ENCODE measurements at regions not wholly inside any gene's neighbourhood (a gene's known extent, or its start where the extent isn't known, plus 50 kb on each side); places are given as distances from the start of the nearest gene placed in this dataset.
A peak's percentile ranks its signal among the peaks of the same experiment; 100 is the strongest.

DNA sequence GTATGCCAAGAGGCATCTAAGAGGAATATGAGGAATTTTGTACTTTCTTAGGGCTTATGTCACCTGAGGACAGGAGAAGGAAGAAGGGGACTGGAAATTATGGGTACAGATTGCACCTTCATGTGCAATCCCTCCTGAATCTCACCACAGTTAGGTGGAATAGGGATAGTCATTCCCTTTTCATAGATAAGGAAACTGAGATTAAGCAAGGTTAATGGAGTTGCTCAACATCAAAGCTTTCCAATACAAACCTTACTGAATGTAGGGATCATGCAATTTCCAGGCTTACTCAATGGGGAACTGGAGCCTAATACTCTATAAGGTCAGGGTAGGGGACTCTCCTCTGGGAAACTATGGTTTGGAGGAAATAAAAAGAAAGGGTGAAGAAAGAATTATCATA, 133.0 kb downstream of the C11orf87 start:
- no peak for DNase-seq

DNA sequence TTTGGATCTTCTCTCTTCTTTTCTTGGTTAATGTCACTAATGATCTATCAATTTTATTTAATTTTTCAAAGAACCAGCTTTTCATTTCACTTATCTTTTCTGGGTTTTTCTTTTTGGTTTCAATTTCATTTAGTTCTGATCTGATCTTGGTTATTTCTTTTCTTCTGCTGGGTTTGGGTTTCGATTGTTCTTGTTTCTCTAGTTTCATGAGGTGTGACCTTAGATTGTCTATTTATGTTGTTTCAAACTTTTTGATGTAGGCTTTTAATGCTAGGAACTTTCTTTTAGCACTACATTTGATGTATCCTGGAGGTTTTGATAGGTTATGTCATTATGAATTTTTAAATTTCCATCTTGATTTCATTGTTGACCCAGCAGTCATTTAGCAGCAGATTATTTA, 142.3 kb downstream of the C11orf87 start:
- DNase-seq: no peak

DNA sequence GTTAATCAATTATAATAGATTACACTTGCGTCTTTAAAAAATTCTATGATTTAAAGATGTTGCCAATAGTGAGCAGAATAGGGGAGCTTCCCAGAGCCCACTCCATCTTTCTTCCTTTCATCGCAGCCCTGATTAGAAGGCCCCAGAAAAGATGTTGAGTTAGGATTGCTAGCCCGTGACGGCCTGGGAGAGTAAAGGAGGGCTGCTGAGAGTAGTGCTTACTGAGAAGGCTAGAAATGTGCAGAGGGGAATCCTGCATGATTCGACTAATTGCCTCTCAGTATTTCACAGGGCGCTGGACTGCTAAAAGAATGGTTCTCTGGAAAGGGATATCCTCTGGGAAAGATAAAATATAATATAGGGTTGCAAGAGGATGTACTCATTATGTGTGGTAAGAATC, 160.5 kb downstream of the C11orf87 start:
- no peak for DNase-seq

DNA sequence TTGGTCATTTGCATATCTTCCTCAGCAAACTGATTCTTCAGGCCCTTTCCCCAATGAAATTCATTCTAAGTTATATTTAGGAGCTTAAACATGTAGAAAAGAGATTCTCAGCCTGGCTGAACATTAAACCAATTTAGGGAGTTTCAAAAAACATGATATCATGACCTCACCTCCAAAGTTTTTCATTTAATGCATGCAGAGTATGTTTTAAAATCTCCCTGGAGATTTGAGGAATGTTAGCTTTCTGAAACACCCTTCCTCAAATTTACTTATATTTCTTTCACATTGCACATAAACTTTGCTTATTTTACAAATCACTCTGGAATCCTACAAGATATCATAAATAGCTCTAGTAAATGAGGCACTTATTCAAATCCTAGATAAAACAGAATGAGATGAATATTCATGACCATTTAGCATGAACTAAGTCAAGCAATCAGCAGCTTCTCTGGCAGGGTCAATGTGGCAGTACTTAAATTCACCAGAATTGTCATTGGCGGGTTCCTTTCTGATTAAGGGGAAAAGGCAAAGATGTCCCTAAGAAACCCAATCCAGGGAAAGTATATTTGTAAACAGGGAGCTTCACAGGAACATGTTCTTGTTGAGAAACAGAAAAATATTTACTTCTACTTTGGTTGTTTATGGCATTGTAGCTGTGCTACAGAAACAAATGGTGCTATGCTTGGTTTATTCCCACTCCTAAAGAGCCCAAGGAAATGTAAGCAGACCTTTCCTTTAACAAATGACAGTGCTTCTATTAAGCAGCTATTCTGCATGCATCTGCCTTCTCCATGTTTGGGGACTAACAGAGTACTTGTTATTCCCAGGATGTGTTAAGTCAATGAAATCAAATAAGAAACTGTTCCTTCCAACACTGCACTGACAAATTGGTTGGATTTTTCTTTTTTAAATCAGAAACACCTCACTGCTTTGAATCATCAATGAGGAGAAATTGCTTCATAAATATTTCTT, 162.3 kb downstream of the C11orf87 start:
- no peak for DNase-seq

DNA sequence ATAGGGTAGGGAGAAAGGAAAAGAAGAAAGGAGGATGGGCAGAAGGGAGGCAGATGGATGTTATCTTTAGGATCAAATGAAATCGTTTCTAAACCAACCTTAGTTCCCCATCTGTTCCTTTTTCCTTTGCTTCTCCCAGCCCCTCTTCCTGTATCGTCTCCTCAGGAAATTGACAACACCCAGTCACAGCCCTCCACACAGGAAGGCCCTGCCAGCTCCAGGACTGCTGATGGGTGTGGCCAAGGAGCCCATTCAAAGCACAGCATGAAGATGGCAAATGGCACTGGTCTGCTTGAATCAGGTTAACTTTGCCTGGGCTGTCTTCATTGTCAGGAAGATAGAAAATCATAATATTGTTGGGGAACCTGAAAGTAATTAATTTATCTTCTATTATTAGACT, 164.8 kb downstream of the C11orf87 start:
- DNase-seq: no peak

DNA sequence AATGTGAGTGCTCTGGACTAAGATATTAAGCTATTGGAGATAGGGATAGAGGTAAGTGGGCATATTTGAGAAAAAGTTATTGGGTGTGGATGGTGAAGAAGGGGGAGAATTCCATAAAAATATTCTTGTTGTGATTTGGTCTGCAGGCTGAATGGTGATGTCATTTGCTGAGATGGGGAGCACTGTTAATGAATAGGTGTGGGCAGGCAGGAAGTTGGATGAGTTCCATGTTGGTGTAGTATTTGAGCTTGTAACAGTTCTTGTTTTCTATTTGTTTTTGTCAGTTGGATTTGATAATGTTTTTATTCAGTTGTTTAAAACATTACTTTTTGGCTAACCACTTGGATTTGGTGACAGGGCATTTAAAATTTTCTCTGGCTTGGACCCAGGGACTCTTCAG, 168.8 kb downstream of the C11orf87 start:
- no peak for DNase-seq

DNA sequence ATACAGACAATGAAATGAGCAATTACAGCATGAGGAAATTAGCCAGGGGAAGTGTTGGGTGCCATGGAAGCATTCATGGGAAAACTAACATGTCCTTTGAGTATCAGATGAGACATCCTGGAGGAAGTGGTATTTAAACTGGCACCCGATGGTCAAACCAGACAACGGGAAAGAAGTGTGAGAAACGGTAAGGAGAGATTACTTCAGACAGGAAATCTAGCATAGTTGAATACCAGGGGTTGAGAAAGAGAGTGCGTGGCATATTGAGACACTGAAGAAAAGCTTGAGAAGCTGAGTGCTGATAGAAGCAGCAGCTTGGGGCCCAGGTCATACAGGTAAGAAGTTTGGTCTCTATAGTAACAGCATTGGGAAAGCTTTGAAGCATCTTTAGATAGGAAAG, 175.3 kb downstream of the C11orf87 start:
- no peak for DNase-seq

DNA sequence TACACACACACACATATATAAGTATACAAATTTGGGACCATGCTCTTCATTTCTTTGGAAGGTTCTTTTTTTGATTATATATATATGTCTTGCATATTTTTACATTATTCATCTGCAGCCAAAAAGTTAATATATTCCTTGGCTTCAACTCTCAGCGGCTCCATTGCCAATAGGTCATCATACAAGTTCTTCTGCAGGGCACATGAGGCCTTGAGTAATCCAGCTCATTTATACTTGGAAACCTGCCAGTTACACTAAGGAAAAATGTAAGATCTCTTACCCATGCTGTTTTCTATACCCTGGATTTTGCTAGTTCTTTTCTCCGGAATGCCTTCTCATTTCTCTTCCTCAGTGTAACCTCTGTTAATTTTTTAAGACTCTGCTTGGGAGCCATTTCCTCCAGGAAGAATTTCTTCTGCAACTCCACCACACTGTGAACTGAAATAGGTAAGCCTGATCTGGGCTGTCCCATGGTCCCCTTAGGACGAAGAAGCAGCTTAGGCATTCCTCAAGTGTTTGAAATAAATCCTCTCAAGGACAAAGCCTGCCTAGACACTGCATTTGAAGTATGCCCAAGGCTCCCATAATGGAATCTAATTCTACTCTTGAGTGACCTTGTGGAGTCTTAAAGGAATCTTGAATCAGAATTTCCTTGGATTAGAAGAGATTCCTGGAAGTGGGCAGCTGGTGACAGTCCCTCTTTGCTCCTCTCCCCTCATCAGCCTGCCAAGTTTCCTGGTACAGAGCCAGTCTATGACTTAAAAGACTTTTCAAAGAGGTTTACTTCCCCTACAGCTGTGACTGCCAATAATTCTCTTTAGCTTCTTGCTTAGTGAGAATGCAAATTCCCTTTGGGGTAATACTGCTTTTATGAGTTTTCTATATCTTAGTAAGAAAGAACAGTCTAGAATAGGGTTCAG, 182.8 kb downstream of the C11orf87 start:
- DNase-seq: no peak

DNA sequence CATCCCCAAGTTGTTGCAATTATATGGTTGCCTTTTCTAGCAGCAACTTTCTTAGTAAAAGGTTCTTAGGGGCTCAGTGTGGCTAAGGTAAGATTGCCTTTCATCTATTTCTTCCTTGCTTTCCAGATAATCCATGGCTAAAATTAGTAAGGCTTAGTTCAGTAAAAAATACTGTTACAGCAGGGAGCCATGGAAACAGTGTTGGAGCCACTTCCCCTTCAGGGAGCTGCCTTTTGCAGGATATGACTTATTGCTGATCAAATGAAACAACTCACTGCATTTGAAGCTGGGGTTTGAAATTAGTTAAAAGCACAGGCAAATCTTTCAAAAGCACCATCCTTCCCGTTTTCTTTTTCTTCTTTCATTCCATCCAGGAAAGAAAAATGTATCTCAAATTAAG, 184.3 kb downstream of the C11orf87 start:
- DNase-seq: no peak

DNA sequence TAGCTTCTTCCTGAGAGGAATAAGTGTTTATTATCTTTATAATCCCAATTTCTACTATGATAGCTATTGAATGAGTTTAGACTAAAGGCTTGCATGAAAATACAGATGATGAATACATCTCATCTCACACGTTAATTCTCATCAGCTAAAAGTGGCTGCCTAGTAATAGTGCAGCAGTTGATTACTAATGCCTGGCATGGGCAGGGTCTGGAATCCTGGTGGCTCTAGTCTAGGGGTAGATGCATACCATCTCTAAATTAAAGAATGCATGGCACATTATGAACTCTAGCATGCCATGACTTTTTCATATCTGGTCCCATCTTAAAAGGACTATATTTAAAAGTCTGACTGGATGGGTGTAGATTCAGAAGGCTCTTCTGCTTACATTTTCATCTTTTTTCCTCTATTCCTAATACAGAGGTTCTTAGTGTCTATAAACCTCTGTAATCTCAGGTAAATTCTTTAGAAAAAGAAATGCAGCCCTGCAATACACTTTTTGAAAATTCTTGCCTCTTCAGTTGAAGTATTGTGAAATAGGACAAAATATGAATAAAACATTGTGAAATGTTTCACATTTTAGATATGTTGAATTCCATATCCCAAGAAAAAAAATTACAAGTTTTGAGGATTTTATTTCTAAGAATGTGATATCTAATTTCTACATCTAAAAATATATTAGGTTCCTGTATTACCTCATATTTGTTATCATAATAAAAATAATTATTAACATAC, 187.6 kb downstream of the C11orf87 start:
- DNase-seq: no peak

DNA sequence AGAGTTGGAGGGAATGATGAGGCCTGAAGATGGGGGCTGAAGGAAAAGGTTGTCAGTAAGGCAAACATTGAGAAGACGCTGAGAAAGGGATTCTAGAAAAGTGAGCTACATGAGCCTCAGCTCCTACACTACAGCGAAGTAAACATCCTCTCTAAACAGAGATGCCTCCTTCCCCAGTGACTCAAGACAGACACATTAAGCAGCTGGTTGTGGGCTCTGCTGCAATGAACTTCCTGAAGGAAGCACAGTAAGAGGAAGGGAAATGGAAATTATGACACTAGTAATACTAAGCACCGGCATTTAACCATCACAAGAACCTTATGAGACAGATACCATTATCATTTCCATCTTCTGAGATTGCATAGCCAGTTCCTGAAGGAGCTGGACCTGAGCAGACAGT, 190.5 kb downstream of the C11orf87 start:
- DNase-seq: no peak

DNA sequence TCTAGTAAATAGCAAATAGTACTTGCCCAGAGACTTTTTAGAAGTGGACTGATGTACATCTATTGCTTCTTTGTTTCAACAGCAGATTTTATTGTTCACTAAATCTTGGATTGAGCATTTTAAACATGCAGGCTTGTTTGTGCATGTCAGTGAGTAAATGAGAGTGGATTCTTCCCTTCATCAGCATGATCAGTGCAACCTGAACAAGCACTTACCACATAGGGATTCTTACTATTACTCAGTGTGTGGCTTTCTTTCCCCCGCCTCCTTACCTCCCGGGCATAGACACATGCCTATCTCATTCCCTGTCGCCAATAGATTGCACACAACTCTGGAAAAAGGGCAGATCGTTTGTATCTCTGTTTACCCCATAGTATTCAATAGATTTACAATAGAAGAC, 197.5 kb downstream of the C11orf87 start:
- no peak for DNase-seq

DNA sequence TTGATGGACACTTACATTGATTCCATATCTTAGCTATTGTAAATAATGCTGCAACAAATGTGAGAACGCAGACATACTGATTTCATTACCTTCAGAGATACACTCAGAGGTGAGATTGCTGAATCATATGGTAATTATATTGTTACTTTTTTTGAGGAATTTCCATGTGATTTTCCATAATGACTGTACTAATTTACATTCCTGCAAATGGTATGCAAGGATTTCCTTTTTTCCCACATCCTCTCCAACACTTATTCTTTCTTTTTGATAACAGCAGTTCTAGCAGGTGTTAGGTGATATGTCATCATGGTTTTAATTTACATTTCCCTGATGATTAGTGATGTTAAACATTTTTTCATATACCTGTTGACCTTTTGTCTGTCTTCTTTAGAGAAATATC, 207.7 kb downstream of the C11orf87 start:
- no peak for DNase-seq

DNA sequence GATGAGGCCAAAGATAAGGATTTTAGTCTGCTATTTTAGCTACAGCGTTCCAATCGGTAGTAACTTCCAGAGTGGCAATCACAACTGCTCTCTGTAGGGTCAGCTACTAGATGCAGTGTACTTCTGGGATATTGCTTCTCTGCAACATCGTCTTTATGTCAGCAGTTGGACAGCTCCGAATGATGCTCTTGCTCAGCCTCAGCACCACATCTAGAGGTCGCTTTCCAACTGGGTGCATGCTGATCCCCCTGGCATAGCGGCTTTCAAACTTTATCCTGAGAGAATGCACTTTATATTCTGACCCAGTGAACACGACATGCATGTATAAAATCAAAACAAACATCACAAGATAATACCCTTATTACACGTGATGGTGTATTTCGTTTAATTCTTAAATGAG, 219.6 kb downstream of the C11orf87 start:
- DNase-seq: peak; percentile 52

DNA sequence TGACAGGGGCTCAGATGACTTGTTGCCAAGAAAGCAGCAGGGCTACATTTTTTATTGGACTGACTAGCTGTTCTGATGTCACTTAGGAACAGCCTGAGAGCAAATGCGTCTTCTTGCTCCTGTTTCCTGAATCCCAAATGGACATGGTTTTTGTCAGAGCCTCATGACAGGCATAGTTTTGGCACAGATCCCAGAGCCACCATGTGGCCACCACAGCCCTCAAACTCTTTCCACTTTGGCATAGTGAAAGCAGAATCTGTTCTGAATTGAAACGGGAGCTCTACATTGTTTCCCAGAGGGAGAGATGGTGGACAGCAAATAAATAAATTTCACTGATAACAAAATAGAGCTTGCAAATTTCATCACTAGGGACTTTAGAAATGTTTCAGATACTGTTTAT, 222.2 kb downstream of the C11orf87 start:
- no peak for DNase-seq

DNA sequence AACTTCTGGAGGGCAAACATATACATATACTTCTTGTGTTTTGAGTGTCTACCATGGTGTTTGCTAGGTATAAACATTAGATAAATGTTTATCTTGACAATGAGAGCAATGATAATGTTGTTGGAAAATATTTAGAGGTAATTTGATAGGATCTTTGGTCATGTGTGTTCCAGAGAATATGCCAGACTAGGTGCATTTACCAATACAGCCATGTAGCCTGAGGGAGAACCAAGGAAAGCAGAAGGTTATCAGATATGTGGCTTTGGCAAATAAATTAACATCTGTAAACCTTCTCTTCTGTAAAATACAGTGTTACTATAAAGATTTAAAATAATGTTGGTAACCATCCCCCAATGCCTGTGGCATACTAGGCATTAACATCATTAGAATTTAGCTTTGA, 226.8 kb downstream of the C11orf87 start:
- DNase-seq: no peak

DNA sequence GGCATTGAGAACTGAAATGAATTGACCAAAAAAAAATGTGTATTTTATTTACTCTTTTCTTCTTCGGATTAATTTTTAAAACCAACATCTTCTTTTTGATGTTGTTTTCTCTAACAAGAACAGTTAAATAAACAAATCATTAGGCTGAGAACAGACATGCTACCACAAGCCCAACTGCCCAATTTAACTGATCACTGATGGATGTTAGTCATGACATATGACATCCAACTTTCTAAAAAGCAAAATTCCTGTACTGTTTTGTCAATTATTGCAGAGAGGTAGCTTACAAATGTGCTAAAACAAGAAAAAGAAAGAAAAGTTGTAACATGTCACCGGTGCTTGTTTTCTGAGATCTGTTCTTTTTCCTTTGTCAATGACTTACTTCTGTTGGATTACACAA, 232.1 kb downstream of the C11orf87 start:
- no peak for DNase-seq

DNA sequence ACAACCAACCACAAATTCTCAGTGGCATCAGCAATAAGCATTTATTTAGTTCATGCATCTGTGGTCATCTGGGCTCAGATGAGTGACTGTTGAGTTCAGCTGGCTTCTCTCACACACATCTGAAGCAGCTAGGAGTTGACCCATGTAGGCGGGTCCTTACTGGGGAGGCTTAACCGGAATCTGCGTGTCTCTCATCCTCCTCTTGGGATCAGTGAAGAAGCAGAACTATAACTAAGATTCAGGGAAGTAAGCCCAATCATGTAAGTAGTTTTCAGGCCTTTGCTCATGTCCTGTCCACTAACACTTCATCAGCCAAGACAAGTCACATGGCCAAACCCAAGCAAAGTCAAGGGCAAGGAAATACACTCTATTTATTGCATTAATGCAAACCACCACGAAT, 236.2 kb downstream of the C11orf87 start:
- DNase-seq: no peak

DNA sequence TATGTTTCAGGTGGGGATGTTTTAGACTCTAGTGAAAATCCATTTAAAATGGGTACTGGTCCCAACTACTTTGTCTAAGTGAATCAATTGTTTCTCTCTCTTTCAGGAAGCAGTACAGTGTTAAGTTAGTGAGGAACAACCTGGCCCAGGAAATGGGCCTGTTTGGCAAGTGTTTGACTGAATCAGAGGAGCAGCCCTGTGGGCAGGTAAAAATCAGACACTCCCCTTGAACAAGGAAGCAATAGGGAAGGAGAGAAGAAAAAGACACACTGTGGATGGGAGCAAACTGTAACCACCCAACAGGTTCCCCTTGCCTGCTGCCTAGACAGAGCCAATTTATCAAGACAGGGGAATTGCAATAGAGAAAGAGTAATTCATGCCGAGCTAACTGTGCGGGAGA, 245.7 kb downstream of the C11orf87 start:
- no peak for DNase-seq

DNA sequence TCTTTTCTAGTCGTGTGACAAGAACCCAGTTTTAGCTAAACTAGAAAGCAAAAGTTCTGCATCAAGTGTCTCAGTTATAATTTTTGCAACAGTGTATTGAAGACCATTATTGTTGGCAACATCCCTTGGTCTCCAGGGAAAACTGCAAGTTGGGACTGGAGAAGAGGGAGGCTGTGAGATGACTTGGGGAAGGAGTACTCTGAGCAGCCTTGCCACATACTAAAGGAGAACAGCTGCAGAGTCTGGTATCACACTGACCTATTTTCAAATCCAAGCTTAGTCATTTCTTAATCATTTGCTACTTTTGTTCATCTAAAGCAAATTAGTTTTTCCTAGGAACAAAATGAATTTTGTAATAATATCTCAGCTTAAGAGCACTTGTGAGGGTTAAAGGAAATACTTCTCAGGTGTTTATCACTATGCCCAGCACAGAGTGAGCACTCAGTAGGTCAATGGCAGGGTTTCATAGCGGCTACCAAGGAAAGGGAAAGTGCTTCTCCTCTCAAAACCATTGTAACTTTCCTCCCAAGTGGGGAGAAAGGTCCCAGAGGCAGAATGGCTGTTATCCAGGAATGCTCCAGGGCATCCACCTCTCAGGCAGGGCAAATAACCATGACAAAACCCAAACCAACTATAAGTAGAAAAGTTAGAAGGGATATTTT, 247.1 kb downstream of the C11orf87 start:
- no peak for DNase-seq

DNA sequence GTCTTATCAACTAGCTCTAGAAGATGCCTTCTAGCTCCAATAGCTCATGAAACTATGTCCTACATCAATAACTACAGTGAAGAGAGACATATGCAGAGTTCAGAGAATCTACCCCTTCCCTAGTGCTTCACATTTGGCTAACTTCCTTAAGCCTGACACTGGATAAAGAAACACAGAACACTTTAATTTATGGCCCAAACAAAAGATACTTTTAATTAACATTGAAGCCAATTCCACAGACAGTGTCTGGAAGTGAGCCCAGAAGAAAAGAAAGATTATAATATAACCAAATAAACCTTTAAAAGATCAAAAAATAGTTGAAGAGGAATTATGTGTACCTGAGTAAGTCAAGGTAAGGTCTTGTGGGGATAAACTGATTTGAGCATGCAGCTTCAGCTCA, 255.2 kb downstream of the C11orf87 start:
- DNase-seq: no peak

DNA sequence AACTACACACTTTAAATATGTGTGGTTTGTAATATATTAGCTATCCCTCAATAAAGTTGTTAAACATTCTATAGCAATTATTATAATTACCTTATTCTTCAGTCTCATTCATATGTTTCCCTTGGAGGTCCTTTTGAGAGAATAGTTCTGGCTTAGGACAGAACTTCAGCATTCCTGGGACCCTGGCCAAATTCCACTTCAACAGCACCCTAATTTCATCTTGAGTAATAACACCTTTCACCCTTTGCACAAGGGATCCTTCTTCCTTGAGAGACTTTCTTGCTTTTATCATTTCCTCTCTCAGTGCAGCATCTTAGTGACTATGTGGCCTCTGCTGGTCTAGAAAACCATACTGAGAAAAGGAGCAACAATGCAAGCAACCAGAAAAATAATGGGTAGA, 255.9 kb downstream of the C11orf87 start:
- no peak for DNase-seq

DNA sequence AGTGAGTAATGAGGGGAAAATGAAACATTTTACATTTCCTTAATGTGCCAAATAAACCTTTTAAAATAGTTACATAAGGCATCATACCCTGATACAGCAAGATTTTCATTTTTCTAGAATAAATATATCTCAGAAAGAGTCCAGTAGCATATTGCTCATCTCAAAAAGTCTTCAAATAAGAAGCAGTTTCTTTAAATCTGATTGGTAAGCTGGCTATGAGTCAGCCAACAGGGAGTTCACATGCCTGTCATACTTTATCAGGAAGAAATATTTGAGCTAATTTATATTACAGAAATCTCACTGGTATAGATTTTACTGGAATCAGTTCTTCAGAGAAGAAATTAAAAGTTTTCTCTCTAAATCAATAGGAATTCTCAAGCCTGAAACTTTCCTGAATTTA, 258.1 kb downstream of the C11orf87 start:
- no peak for DNase-seq

All from right forelimb (tissue), 1 donor.